Aorta (tissue), 5 donors: ENCODE measurements at regions not wholly inside any gene's neighbourhood (a gene's known extent, or its start where the extent isn't known, plus 50 kb on each side); places are given as distances from the start of the nearest gene placed in this dataset.

Experiments
- ATAC-seq: fragments of 200-7000 bp; cut with Tn5 transposase; one replicate; pipeline ENCODE4 v1.9.1; 2022; ENCODE audit warnings: moderate library complexity; ENCODE audit not compliant: low FRiP score
- DNase-seq, 2 donors: peaks; one replicate each; pipeline ENCODE4 v3.0.0-alpha.2; 2020
- H3K27ac ChIP-seq, 2 donors: one replicate each; pipeline ENCODE4 v1.5.1; 2013; ENCODE audit warnings: low read length in 2 of 2, mild to moderate bottlenecking in 2 of 2, moderate library complexity in 2 of 2, control low read depth in 1 of 2, inconsistent platforms in 1 of 2, low read depth in 1 of 2
- H3K27me3 ChIP-seq, 2 donors: one replicate each; pipeline ENCODE4 v1.6.1; 2013; ENCODE audit warnings: control low read depth in 1 of 2, low read length in 1 of 2, mild to moderate bottlenecking in 1 of 2, moderate library complexity in 1 of 2; ENCODE audit not compliant: insufficient read depth in 2 of 2, control insufficient read depth in 1 of 2
- H3K36me3 ChIP-seq, 2 donors: one replicate each; pipeline ENCODE4 v1.6.1; 2013; ENCODE audit warnings: control low read depth in 1 of 2, low read length in 1 of 2, mild to moderate bottlenecking in 1 of 2; ENCODE audit not compliant: insufficient read depth in 2 of 2, control insufficient read depth in 1 of 2
- H3K4me1 ChIP-seq, 2 donors: one replicate each; pipeline ENCODE4 v1.6.1; 2013; ENCODE audit warnings: low read length in 2 of 2, control low read depth in 1 of 2, mild to moderate bottlenecking in 1 of 2, moderate library complexity in 1 of 2; ENCODE audit not compliant: insufficient read depth in 2 of 2, control insufficient read depth in 1 of 2
- H3K4me3 ChIP-seq, 2 donors: one replicate each; pipeline ENCODE4 v1.5.1; 2013; ENCODE audit warnings: low read length in 2 of 2, control low read depth in 1 of 2, mild to moderate bottlenecking in 1 of 2
- H3K9me3 ChIP-seq: one replicate; pipeline ENCODE4 v1.6.1; 2013; ENCODE audit warnings: mild to moderate bottlenecking, low read length; ENCODE audit not compliant: control insufficient read depth
- WGBS, 2 donors: extraction: QIAGEN DNeasy Blood & Tissue Kit; methylation state at CpG; one replicate each; pipeline ENCODE4 v1.1.7; 2013; 5-methylcytosine and 5-hydroxymethylcytosine counted together
- intact Hi-C, 2 donors: fragments of 100-400 bp; cut with DNase I; formaldehyde crosslinking; loops; one replicate each; pipeline versions ENCODE4 v1.14.2 to v1.15.0; 2022
- donor health status: healthy with polysubstance abuse.
- donor health status: Bipolar disorder and iron deficiency.
- donor health status: DM: no; HTN: no; CAD: no.
- donor health status: DM: no; HTN: no; CAD: no.
- donor health status: DM: yes; HTN: yes; CAD: no.

GRCh38 chr12:33586576-33586975 is 147.0 kb upstream of the SYT10 start:
- DNase-seq (no peak), ATAC-seq (no peak)
- WGBS, 2 donors: 39 to 43% methylated on average over 2 of the region's 2 CpGs
- Histone ChIP-seq H3K27ac (no peak overlapping the region), H3K9me3 (no peaks in the 10 kb centered on the region), H3K4me3 (no peak overlapping the region), H3K27me3 (no peaks in the 10 kb centered on the region), H3K4me1 (no peaks in the 10 kb centered on the region), H3K36me3 (no peaks in the 10 kb centered on the region)
- intact Hi-C loops: no loop called here

- ATAC-seq: no peak
- WGBS, 2 donors: 76 to 89% methylated on average over 1 of the region's 1 CpG
- DNase-seq: no peak
- Histone ChIP-seq H3K9me3 (no peaks in the 10 kb centered on the region), H3K36me3 (no peaks in the 10 kb centered on the region), H3K27me3 (no peaks in the 10 kb centered on the region), H3K27ac (no peak overlapping the region), H3K4me1 (no peaks in the 10 kb centered on the region), H3K4me3 (no peak overlapping the region)
- intact Hi-C loops: no loop called here
These were observed 147.7 kb upstream of the SYT10 start for GRCh38 chr12:33587354-33587753.

- Histone ChIP-seq H3K27ac (no peak overlapping the region), H3K36me3 (no peaks in the 10 kb centered on the region), H3K9me3 (no peaks in the 10 kb centered on the region), H3K27me3 (no peaks in the 10 kb centered on the region), H3K4me1 (no peaks in the 10 kb centered on the region), H3K4me3 (no peak overlapping the region)
- ATAC-seq (peak; percentile 24), DNase-seq (no peak)
- 48 to 54% methylated on average over 8 of the region's 8 CpGs for WGBS, 2 donors
- intact Hi-C loops: no loop called here
These were observed 148.4 kb upstream of the SYT10 start for GRCh38 chr12:33587784-33588712.

GRCh38 chr12:33588725-33589405 is 149.2 kb upstream of the SYT10 start:
- H3K4me3 ChIP-seq: no peak overlapping the region
- H3K27me3 ChIP-seq: no peaks in the 10 kb centered on the region
- no peak overlapping the region for H3K27ac ChIP-seq
- ATAC-seq: peak; percentile 30
- no peaks in the 10 kb centered on the region for H3K36me3 ChIP-seq
- 65 to 67% methylated on average over 4 of the region's 4 CpGs for WGBS, 2 donors
- H3K9me3 ChIP-seq: no peaks in the 10 kb centered on the region
- H3K4me1 ChIP-seq: no peaks in the 10 kb centered on the region
- no peak for DNase-seq
- intact Hi-C loops: no loop called here

- H3K27me3 ChIP-seq: no peaks in the 10 kb centered on the region
- DNase-seq: no peak
- no peak overlapping the region for H3K4me3 ChIP-seq
- intact Hi-C loops: no loop called here
- WGBS, 2 donors: 57 to 58% methylated on average over 3 of the region's 3 CpGs
- no peaks in the 10 kb centered on the region for H3K9me3 ChIP-seq
- H3K4me1 ChIP-seq: no peaks in the 10 kb centered on the region
- H3K36me3 ChIP-seq: no peaks in the 10 kb centered on the region
- no peak for ATAC-seq
- no peak overlapping the region for H3K27ac ChIP-seq
These were observed 150.0 kb upstream of the SYT10 start for GRCh38 chr12:33589576-33590114.

GRCh38 chr12:33593753-33594152 is 154.1 kb upstream of the SYT10 start:
- intact Hi-C loops: no loop called here
- Histone ChIP-seq H3K36me3 (no peaks in the 10 kb centered on the region), H3K9me3 (no peaks in the 10 kb centered on the region), H3K4me3 (no peak overlapping the region), H3K4me1 (no peaks in the 10 kb centered on the region), H3K27ac (no peak overlapping the region), H3K27me3 (no peaks in the 10 kb centered on the region)
- WGBS, 2 donors: 72 to 75% methylated on average over 1 of the region's 1 CpG
- ATAC-seq (no peak), DNase-seq (no peak)

GRCh38 chr12:33596061-33596460 is 156.4 kb upstream of the SYT10 start:
- H3K4me3 ChIP-seq: no peak overlapping the region
- 12 to 21% methylated on average over 1 of the region's 1 CpG for WGBS, 2 donors
- H3K36me3 ChIP-seq: no peaks in the 10 kb centered on the region
- H3K9me3 ChIP-seq: no peaks in the 10 kb centered on the region
- H3K27me3 ChIP-seq: no peaks in the 10 kb centered on the region
- intact Hi-C loops: no loop called here
- no peaks in the 10 kb centered on the region for H3K4me1 ChIP-seq
- no peak for ATAC-seq
- no peak overlapping the region for H3K27ac ChIP-seq
- DNase-seq: no peak

- no peaks in the 10 kb centered on the region for H3K9me3 ChIP-seq
- intact Hi-C loops: no loop called here
- 9 to 15% methylated on average over 5 of the region's 5 CpGs for WGBS, 2 donors
- ATAC-seq (no peak), DNase-seq (no peak)
- no peaks in the 10 kb centered on the region for H3K4me1 ChIP-seq
- H3K27ac ChIP-seq: no peak overlapping the region
- no peaks in the 10 kb centered on the region for H3K27me3 ChIP-seq
- H3K4me3 ChIP-seq: no peak overlapping the region
- no peaks in the 10 kb centered on the region for H3K36me3 ChIP-seq
These were observed 157.2 kb upstream of the SYT10 start for GRCh38 chr12:33596814-33597213.
